ENCODE measurements at regions not wholly inside any gene's neighbourhood (a gene's known extent, or its start where the extent isn't known, plus 50 kb on each side); places are given as distances from the start of the nearest gene placed in this dataset.

GRCh38 chr14:50038398-50039119, 77.8 kb downstream of the VCPKMT start:
- DNase-seq (peak; percentile 73), ATAC-seq (peak; percentile 89)

GRCh38 chr14:50039120-50039517, 77.3 kb downstream of the VCPKMT start:
- ATAC-seq, result no peak
- no peak for DNase-seq

GRCh38 chr14:50039734-50040400, 76.5 kb downstream of the VCPKMT start:
- DNase-seq, result peak; percentile 39
- ATAC-seq, result no peak

- DNase-seq, result peak; percentile 39
- peak; percentile 53 for ATAC-seq
Measured at GRCh38 chr14:50040401-50040775, 76.0 kb downstream of the VCPKMT start.

- no peak for DNase-seq
- no peak for ATAC-seq
Measured at GRCh38 chr14:50040895-50041465, 75.4 kb downstream of the VCPKMT start.

GRCh38 chr14:50041980-50042379, 74.4 kb downstream of the VCPKMT start:
- DNase-seq (no peak), ATAC-seq (no peak)

- DNase-seq (peak; percentile 43), ATAC-seq (no peak)
Measured at GRCh38 chr14:50044042-50044651, 72.2 kb downstream of the VCPKMT start.

- ATAC-seq (peak; percentile 86), DNase-seq (peak; percentile 80)
Measured at GRCh38 chr14:50045039-50045711, 71.2 kb downstream of the VCPKMT start.

- ATAC-seq (no peak), DNase-seq (no peak)
Measured at GRCh38 chr14:50045837-50046236, 70.5 kb downstream of the VCPKMT start.

GRCh38 chr14:50047274-50047676, 69.1 kb downstream of the VCPKMT start:
- no peak for DNase-seq
- no peak for ATAC-seq

GRCh38 chr14:50049093-50049492, 67.3 kb downstream of the VCPKMT start:
- no peak for DNase-seq
- ATAC-seq, result no peak

GRCh38 chr14:50049703-50050570, 66.4 kb downstream of the VCPKMT start:
- no peak for ATAC-seq
- DNase-seq, result no peak

- DNase-seq (no peak), ATAC-seq (no peak)
Measured at GRCh38 chr14:50051106-50051505, 65.3 kb downstream of the VCPKMT start.

- no peak for ATAC-seq
- DNase-seq, result no peak
Measured at GRCh38 chr14:50051706-50052105, 64.7 kb downstream of the VCPKMT start.

- ATAC-seq (no peak), DNase-seq (no peak)
Measured at GRCh38 chr14:50052517-50052916, 63.9 kb downstream of the VCPKMT start.

- ATAC-seq (no peak), DNase-seq (no peak)
Measured at GRCh38 chr14:50053935-50054334, 62.4 kb downstream of the VCPKMT start.

- no peak for DNase-seq
Measured at GRCh38 chr14:50055461-50056228, 60.7 kb downstream of the VCPKMT start.

GRCh38 chr14:50056435-50056834, 59.9 kb downstream of the VCPKMT start:
- ATAC-seq, result no peak
- no peak for DNase-seq

More at GRCh38 chr14:50055461-50056228, 60.7 kb downstream of the VCPKMT start:
- ATAC-seq, result no peak

GRCh38 chr14:50057331-50057730, 59.0 kb downstream of the VCPKMT start:
- ATAC-seq (no peak), DNase-seq (no peak)

- no peak for DNase-seq
- ATAC-seq, result no peak
Measured at GRCh38 chr14:50058113-50058512, 58.3 kb downstream of the VCPKMT start.
